HG02973 (cell line): ENCODE measurements at regions not wholly inside any gene's neighbourhood (a gene's known extent, or its start where the extent isn't known, plus 50 kb on each side); places are given as distances from the start of the nearest gene placed in this dataset.
"Not testable (repeated sequence)": the region's sequence is repeated elsewhere in the genome, so short reads cannot be mapped to it uniquely, and the experiment has no call there.

ENCODE experiments used
- ATAC-seq: cut with Tn5 transposase; IDR thresholded peaks from one replicate; pipeline ENCODE4 v1.9.1; 2021; ENCODE audit warnings: moderate library complexity; ENCODE audit not compliant: unreplicated experiment

GRCh38 chr6:113744861-113745260, 112.3 kb upstream of the MARCKS start:
- no peak for ATAC-seq

GRCh38 chr6:113750151-113750855, 106.8 kb upstream of the MARCKS start:
- ATAC-seq: no peak

- ATAC-seq: no peak
Observed at GRCh38 chr6:113754291-113754690, 102.9 kb upstream of the MARCKS start.

- peak; percentile 68 for ATAC-seq
Observed at GRCh38 chr6:113755449-113756289, 101.5 kb upstream of the MARCKS start.

GRCh38 chr6:113756290-113756665, 100.9 kb upstream of the MARCKS start:
- no peak for ATAC-seq

- ATAC-seq: no peak
Observed at GRCh38 chr6:113758214-113758613, 98.9 kb upstream of the MARCKS start.

GRCh38 chr6:113758826-113759574, 98.1 kb upstream of the MARCKS start:
- no peak for ATAC-seq

- no peak for ATAC-seq
Observed at GRCh38 chr6:113762641-113763040, 94.5 kb upstream of the MARCKS start.

GRCh38 chr6:113763311-113763766, 93.8 kb upstream of the MARCKS start:
- ATAC-seq: no peak

- ATAC-seq: peak; percentile 65
Observed at GRCh38 chr6:113763876-113764275, 93.3 kb upstream of the MARCKS start.

GRCh38 chr6:113765909-113766308, 91.2 kb upstream of the MARCKS start:
- ATAC-seq: no peak

- ATAC-seq: no peak
Observed at GRCh38 chr6:113767985-113768384, 89.2 kb upstream of the MARCKS start.

GRCh38 chr6:113772961-113773360, 84.2 kb upstream of the MARCKS start:
- no peak for ATAC-seq

GRCh38 chr6:113774127-113774825, 82.9 kb upstream of the MARCKS start:
- no peak for ATAC-seq

- no peak for ATAC-seq
Observed at GRCh38 chr6:113776998-113777397, 80.1 kb upstream of the MARCKS start.

- no peak for ATAC-seq
Observed at GRCh38 chr6:113777601-113778000, 79.5 kb upstream of the MARCKS start.

- no peak for ATAC-seq
Observed at GRCh38 chr6:113779656-113780055, 77.5 kb upstream of the MARCKS start.

GRCh38 chr6:113782636-113783035, 74.5 kb upstream of the MARCKS start:
- ATAC-seq: no peak

- no peak for ATAC-seq
Observed at GRCh38 chr6:113786168-113786567, 71.0 kb upstream of the MARCKS start.

GRCh38 chr6:113788586-113788985, 68.6 kb upstream of the MARCKS start:
- no peak for ATAC-seq

- not testable (repeated sequence) for ATAC-seq
Observed at GRCh38 chr6:113791225-113791624, 65.9 kb upstream of the MARCKS start.
